HEK293 (cell line): ENCODE measurements at regions not wholly inside any gene's neighbourhood (a gene's known extent, or its start where the extent isn't known, plus 50 kb on each side); places are given as distances from the start of the nearest gene placed in this dataset.

Experiments used
- CTCF ChIA-PET: fragments of 350-600 bp; formaldehyde crosslinking; extraction: SDS; loops from one replicate; lab custom pipeline; 2021; ENCODE audit warnings: antibody characterized with exemption; lab: Yijun Ruan, JAX
- POLR2A ChIA-PET: fragments of 300-600 bp; formaldehyde crosslinking; extraction: SDS; loops from one replicate; lab custom pipeline; 2020; ENCODE audit warnings: antibody characterized with exemption, inconsistent platforms; lab: Yijun Ruan, JAX
- H3K27ac ChIP-seq: fragments of 200-500 bp; sonication (Bioruptor generic); 2 replicates; pipeline ENCODE4 v1.5.1; 2014; ENCODE audit warnings: low read depth, low read length, control low read depth, inconsistent platforms; ENCODE audit errors: extremely low read depth
- H3K36me3 ChIP-seq, 2 experiments: fragments of 200-500 bp in 1 of 2; sonication (Bioruptor generic) in 1 of 2; 1 replicate in 1 of 2; 2 replicates in 1 of 2; pipeline ENCODE4 v1.5.1; 2014 to 2017; ENCODE audit warnings: inconsistent platforms in 2 of 2, low read length in 2 of 2; ENCODE audit not compliant: control insufficient read depth in 2 of 2, insufficient read depth in 1 of 2
- H3K4me1 ChIP-seq: fragments of 200-500 bp; sonication (Bioruptor generic); 2 replicates; pipeline ENCODE4 v1.5.1; 2014; ENCODE audit warnings: mild to moderate bottlenecking, low read length, inconsistent platforms; ENCODE audit not compliant: control insufficient read depth, insufficient read depth
- H3K4me3 ChIP-seq: 2 replicates; pipeline ENCODE4 v1.5.1; 2011; ENCODE audit warnings: low read depth, mild to moderate bottlenecking, control low read depth, low read length, moderate library complexity
- H3K9me3 ChIP-seq: fragments of 200-500 bp; sonication (Bioruptor generic); 2 replicates; pipeline ENCODE4 v1.5.1; 2014; ENCODE audit warnings: low read depth, low read length, inconsistent platforms; ENCODE audit not compliant: control insufficient read depth, insufficient read depth
- GFI1B ChIP-seq: fragments of 450-650 bp; formaldehyde crosslinking; IDR thresholded peaks from 2 replicates; pipeline ENCODE4 v1.5.1; 2016; ENCODE audit warnings: missing biosample characterization, missing genetic modification characterization
- INSM2 ChIP-seq: fragments of 450-650 bp; formaldehyde crosslinking; IDR thresholded peaks from 2 replicates; pipeline ENCODE4 v1.5.1; 2016; ENCODE audit warnings: missing biosample characterization, missing genetic modification characterization
- KLF7 ChIP-seq: fragments of 450-650 bp; formaldehyde crosslinking; IDR thresholded peaks from 2 replicates; pipeline ENCODE4 v1.5.1; 2016; ENCODE audit warnings: missing biosample characterization, missing genetic modification characterization, borderline replicate concordance
- KLF9 ChIP-seq: fragments of 450-650 bp; formaldehyde crosslinking; IDR thresholded peaks from 2 replicates; pipeline ENCODE4 v1.5.1; 2016; ENCODE audit warnings: missing biosample characterization, missing genetic modification characterization, low read depth
- SP3 ChIP-seq: fragments of 450-650 bp; formaldehyde crosslinking; IDR thresholded peaks from 2 replicates; pipeline ENCODE4 v1.5.1; 2016; ENCODE audit warnings: missing biosample characterization, missing genetic modification characterization
- ZBTB17 ChIP-seq: fragments of 450-650 bp; formaldehyde crosslinking; IDR thresholded peaks from 2 replicates; pipeline ENCODE4 v1.5.1; 2016; ENCODE audit warnings: missing biosample characterization, missing genetic modification characterization
- ZNF114 ChIP-seq: fragments of 450-650 bp; formaldehyde crosslinking; IDR thresholded peaks from 2 replicates; pipeline ENCODE4 v1.5.0; 2017; ENCODE audit warnings: missing biosample characterization, missing genetic modification characterization
- ZNF26 ChIP-seq: fragments of 450-650 bp; formaldehyde crosslinking; IDR thresholded peaks from 2 replicates; pipeline ENCODE4 v1.5.1; 2016; ENCODE audit warnings: missing biosample characterization, missing genetic modification characterization
- ZNF426 ChIP-seq: fragments of 450-650 bp; formaldehyde crosslinking; IDR thresholded peaks from 2 replicates; pipeline ENCODE4 v1.5.1; 2017; ENCODE audit warnings: missing biosample characterization, missing genetic modification characterization, mild to moderate bottlenecking, inconsistent platforms, moderate library complexity
- ZNF48 ChIP-seq: fragments of 450-650 bp; formaldehyde crosslinking; IDR thresholded peaks from 2 replicates; pipeline ENCODE4 v1.5.1; 2016; ENCODE audit warnings: missing biosample characterization, missing genetic modification characterization
- ZNF558 ChIP-seq: fragments of 450-650 bp; formaldehyde crosslinking; IDR thresholded peaks from 2 replicates; pipeline ENCODE4 v1.5.1; 2016; ENCODE audit warnings: missing biosample characterization, missing genetic modification characterization
- ZNF629 ChIP-seq: fragments of 450-650 bp; formaldehyde crosslinking; IDR thresholded peaks from 2 replicates; pipeline ENCODE4 v1.5.1; 2017; ENCODE audit warnings: missing biosample characterization, missing genetic modification characterization
- ZNF785 ChIP-seq: fragments of 450-650 bp; formaldehyde crosslinking; IDR thresholded peaks from 2 replicates; pipeline ENCODE4 v1.5.1; 2016; ENCODE audit warnings: missing biosample characterization, missing genetic modification characterization
- ZSCAN18 ChIP-seq: fragments of 450-650 bp; formaldehyde crosslinking; IDR thresholded peaks from 2 replicates; pipeline ENCODE4 v1.5.1; 2016; ENCODE audit warnings: missing biosample characterization, missing genetic modification characterization
- TF ChIP-seq, protein P1 (sequence below): fragments of 450-650 bp; formaldehyde crosslinking; IDR thresholded peaks from 2 replicates; pipeline ENCODE4 v1.5.0; 2017; ENCODE audit warnings: missing biosample characterization, missing genetic modification characterization, borderline replicate concordance
- TF ChIP-seq, protein P2 (sequence below): fragments of 450-650 bp; IDR thresholded peaks from 2 replicates; pipeline ENCODE4 v1.5.1; 2018; ENCODE audit warnings: missing biosample characterization, missing genetic modification characterization
- TF ChIP-seq, protein P3 (sequence below): fragments of 450-650 bp; formaldehyde crosslinking; IDR thresholded peaks from 2 replicates; pipeline ENCODE4 v1.5.1; 2016; ENCODE audit warnings: missing biosample characterization, missing genetic modification characterization
- TF ChIP-seq, protein P4 (sequence below): fragments of 450-650 bp; formaldehyde crosslinking; IDR thresholded peaks from 2 replicates; pipeline ENCODE4 v1.5.1; 2017; ENCODE audit warnings: missing biosample characterization, missing genetic modification characterization
- TF ChIP-seq, protein P5 (sequence below): fragments of 450-650 bp; formaldehyde crosslinking; IDR thresholded peaks from 2 replicates; pipeline ENCODE4 v1.5.1; 2017; ENCODE audit warnings: missing biosample characterization, missing genetic modification characterization

DNA sequence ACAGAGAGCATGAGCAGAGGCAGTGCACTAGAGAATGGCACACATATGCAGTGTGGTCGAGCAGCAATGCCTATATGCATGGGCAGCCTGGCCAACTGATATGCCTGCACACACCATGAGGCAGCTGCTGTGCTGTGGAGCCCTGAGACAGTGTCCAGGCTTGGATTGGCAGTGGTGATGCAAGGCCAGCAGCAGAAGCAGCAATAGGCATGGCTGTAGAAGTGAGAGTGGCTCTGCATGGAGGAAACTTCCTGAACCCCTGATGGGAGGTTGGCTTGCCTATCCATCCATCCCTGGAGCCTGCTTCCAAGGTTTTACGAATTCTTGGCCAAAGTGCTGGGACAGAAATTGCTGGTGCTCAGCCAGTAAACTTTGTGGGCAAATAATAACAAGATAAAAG is 89.7 kb downstream of the DIRAS3 start:
- ChIA-PET POLR2A (no interaction called here), CTCF (no interaction called here)
- no peak overlapping the region for H3K27ac ChIP-seq
- TF ChIP-seq KLF9 (tag by site-specific recombination) (no peak), ZBTB17 (tag by site-specific recombination) (peak; percentile 79)
- TF ChIP-seq, protein P1, sequence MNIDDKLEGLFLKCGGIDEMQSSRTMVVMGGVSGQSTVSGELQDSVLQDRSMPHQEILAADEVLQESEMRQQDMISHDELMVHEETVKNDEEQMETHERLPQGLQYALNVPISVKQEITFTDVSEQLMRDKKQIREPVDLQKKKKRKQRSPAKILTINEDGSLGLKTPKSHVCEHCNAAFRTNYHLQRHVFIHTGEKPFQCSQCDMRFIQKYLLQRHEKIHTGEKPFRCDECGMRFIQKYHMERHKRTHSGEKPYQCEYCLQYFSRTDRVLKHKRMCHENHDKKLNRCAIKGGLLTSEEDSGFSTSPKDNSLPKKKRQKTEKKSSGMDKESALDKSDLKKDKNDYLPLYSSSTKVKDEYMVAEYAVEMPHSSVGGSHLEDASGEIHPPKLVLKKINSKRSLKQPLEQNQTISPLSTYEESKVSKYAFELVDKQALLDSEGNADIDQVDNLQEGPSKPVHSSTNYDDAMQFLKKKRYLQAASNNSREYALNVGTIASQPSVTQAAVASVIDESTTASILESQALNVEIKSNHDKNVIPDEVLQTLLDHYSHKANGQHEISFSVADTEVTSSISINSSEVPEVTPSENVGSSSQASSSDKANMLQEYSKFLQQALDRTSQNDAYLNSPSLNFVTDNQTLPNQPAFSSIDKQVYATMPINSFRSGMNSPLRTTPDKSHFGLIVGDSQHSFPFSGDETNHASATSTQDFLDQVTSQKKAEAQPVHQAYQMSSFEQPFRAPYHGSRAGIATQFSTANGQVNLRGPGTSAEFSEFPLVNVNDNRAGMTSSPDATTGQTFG (tag by site-specific recombination): no peak
- no peak overlapping the region for H3K4me3 ChIP-seq
- no peaks in the 10 kb centered on the region for H3K4me1 ChIP-seq
- H3K9me3 ChIP-seq: no peaks in the 10 kb centered on the region
- H3K36me3 ChIP-seq: no peaks in the 10 kb centered on the region

DNA sequence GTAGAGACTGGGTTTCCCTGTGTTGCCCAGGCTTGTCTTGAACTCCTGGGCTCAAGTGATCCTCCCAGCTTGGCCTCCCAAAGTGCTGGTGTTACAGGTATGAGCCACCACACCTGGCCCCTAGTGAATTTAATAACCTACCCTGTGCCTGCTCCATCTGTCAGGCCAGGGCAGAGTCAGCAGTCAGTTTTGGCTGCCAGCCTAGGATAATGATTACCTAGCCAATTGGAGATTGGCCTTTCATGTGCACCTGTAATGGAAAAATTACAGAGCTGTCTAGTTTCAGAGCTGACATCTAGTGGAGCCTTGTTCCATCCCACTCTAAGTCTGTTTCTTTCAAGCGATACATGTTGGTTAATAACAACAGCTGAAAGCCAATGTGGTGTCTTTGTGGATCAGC is 92.0 kb downstream of the DIRAS3 start:
- POLR2A ChIA-PET: no interaction called here
- TF ChIP-seq KLF7 (tag by site-specific recombination): no peak
- TF ChIP-seq, protein P2, sequence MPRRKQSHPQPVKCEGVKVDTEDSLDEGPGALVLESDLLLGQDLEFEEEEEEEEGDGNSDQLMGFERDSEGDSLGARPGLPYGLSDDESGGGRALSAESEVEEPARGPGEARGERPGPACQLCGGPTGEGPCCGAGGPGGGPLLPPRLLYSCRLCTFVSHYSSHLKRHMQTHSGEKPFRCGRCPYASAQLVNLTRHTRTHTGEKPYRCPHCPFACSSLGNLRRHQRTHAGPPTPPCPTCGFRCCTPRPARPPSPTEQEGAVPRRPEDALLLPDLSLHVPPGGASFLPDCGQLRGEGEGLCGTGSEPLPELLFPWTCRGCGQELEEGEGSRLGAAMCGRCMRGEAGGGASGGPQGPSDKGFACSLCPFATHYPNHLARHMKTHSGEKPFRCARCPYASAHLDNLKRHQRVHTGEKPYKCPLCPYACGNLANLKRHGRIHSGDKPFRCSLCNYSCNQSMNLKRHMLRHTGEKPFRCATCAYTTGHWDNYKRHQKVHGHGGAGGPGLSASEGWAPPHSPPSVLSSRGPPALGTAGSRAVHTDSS (tag by site-specific recombination): no peak
- TF ChIP-seq ZNF426: no peak
- no peak for TF ChIP-seq ZNF629 (tag by site-specific recombination)
- TF ChIP-seq ZNF785 (tag by site-specific recombination): no peak
- no peak for TF ChIP-seq ZNF48 (tag by site-specific recombination)
- TF ChIP-seq ZNF558: no peak
- TF ChIP-seq, all 188 proteins: peak for 0
- CTCF ChIA-PET: interaction anchor here (0.6 to 1.1 kb wide), 2 partner anchors 8 to 45 kb away, joined by 4 to 5 read pairs; no protein-coding TSS in a partner anchor
- Histone ChIP-seq H3K27ac (no peak overlapping the region), H3K4me3 (no peak overlapping the region), H3K9me3 (no peaks in the 10 kb centered on the region), H3K36me3 (no peaks in the 10 kb centered on the region), H3K4me1 (no peaks in the 10 kb centered on the region)

DNA sequence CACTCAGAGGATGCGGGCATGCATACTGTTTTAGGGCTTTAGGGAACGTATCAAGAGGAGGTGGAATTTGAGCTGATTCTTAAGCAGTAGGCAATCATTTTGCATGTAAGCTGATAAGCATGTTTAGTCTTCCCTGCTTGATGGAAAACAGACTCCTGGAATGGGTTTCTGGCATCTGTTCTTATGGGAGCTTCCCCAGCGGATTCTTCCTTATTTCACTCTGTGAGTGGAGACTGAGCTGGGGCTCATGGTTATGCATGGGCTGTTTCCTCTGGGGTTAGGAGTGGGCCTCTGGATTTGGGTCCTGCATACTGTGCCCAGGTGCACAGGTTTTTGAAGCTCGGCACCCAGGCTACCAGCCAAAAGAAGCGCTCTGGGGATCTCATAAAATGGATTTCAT is 93.4 kb downstream of the DIRAS3 start:
- Histone ChIP-seq H3K27ac (no peak overlapping the region), H3K9me3 (no peaks in the 10 kb centered on the region), H3K4me3 (no peak overlapping the region), H3K4me1 (no peaks in the 10 kb centered on the region), H3K36me3 (no peaks in the 10 kb centered on the region)
- ChIA-PET CTCF (no interaction called here), POLR2A (no interaction called here)
- TF ChIP-seq, protein P3, sequence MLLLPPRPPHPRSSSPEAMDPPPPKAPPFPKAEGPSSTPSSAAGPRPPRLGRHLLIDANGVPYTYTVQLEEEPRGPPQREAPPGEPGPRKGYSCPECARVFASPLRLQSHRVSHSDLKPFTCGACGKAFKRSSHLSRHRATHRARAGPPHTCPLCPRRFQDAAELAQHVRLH: no peak
- TF ChIP-seq ZNF426: no peak
- TF ChIP-seq ZNF26 (tag by site-specific recombination): no peak
- TF ChIP-seq, protein P4, sequence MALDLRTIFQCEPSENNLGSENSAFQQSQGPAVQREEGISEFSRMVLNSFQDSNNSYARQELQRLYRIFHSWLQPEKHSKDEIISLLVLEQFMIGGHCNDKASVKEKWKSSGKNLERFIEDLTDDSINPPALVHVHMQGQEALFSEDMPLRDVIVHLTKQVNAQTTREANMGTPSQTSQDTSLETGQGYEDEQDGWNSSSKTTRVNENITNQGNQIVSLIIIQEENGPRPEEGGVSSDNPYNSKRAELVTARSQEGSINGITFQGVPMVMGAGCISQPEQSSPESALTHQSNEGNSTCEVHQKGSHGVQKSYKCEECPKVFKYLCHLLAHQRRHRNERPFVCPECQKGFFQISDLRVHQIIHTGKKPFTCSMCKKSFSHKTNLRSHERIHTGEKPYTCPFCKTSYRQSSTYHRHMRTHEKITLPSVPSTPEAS: no peak
- TF ChIP-seq ZSCAN18 (tag by site-specific recombination): no peak
- TF ChIP-seq SP3: no peak
- TF ChIP-seq INSM2: no peak
- TF ChIP-seq, protein P5, sequence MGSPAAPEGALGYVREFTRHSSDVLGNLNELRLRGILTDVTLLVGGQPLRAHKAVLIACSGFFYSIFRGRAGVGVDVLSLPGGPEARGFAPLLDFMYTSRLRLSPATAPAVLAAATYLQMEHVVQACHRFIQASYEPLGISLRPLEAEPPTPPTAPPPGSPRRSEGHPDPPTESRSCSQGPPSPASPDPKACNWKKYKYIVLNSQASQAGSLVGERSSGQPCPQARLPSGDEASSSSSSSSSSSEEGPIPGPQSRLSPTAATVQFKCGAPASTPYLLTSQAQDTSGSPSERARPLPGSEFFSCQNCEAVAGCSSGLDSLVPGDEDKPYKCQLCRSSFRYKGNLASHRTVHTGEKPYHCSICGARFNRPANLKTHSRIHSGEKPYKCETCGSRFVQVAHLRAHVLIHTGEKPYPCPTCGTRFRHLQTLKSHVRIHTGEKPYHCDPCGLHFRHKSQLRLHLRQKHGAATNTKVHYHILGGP (tag by site-specific recombination): no peak
- TF ChIP-seq ZNF114 (tag by site-specific recombination): no peak
- no peak for TF ChIP-seq GFI1B (tag by site-specific recombination)
